Mesenchymal stem cell (in vitro differentiated cells and primary cell): ENCODE measurements at regions not wholly inside any gene's neighbourhood (a gene's known extent, or its start where the extent isn't known, plus 50 kb on each side); places are given as distances from the start of the nearest gene placed in this dataset.

Experiments
- DNase-seq: peaks from one replicate; pipeline ENCODE4 v3.0.0-alpha.2; 2013
- H2AFZ ChIP-seq: one replicate; pipeline ENCODE4 v1.6.1; 2013; ENCODE audit warnings: low read depth, mild to moderate bottlenecking, control low read depth, inconsistent platforms, low read length, moderate library complexity
- H2AK5ac ChIP-seq: 2 replicates; pipeline ENCODE4 v1.6.1; 2013; ENCODE audit warnings: low read length, moderate library complexity, mild to moderate bottlenecking, inconsistent platforms; ENCODE audit not compliant: severe bottlenecking
- H2BK120ac ChIP-seq: one replicate; pipeline ENCODE4 v1.6.1; 2013; ENCODE audit warnings: low read depth, mild to moderate bottlenecking, inconsistent platforms, low read length, moderate library complexity
- H2BK12ac ChIP-seq, 2 experiments: one replicate each; pipeline ENCODE4 v1.6.1; 2013; ENCODE audit warnings: inconsistent platforms in 2 of 2, low read length in 2 of 2, mild to moderate bottlenecking in 2 of 2, moderate library complexity in 2 of 2, control low read depth in 1 of 2
- H2BK15ac ChIP-seq: one replicate; pipeline ENCODE4 v1.6.1; 2013; ENCODE audit warnings: mild to moderate bottlenecking, low read depth, inconsistent platforms; ENCODE audit not compliant: poor library complexity, severe bottlenecking
- H2BK5ac ChIP-seq: 2 replicates; pipeline ENCODE4 v1.6.1; 2013; ENCODE audit warnings: low read depth, mild to moderate bottlenecking, low read length, control low read depth, inconsistent platforms; ENCODE audit not compliant: poor library complexity, severe bottlenecking
- H3K14ac ChIP-seq, 2 experiments: one replicate each; pipeline ENCODE4 v1.6.1; 2013; ENCODE audit warnings: inconsistent platforms in 2 of 2, low read length in 2 of 2, control low read depth in 1 of 2, mild to moderate bottlenecking in 1 of 2, moderate library complexity in 1 of 2
- H3K18ac ChIP-seq, 2 experiments: one replicate each; pipeline ENCODE4 v1.6.1; 2013; ENCODE audit warnings: inconsistent platforms in 2 of 2, low read length in 2 of 2, control low read depth in 1 of 2, low read depth in 1 of 2, mild to moderate bottlenecking in 1 of 2
- H3K23ac ChIP-seq, 2 experiments: one replicate each; pipeline ENCODE4 v1.6.1; 2013; ENCODE audit warnings: inconsistent platforms in 2 of 2, low read length in 2 of 2, mild to moderate bottlenecking in 2 of 2, moderate library complexity in 2 of 2, control low read depth in 1 of 2
- H3K27ac ChIP-seq: 2 replicates; pipeline ENCODE4 v1.5.1; 2013; ENCODE audit warnings: mild to moderate bottlenecking, moderate library complexity, low read length, control low read depth, inconsistent platforms; ENCODE audit not compliant: poor library complexity, severe bottlenecking
- H3K27me3 ChIP-seq, 2 experiments: 2 replicates each; pipeline versions ENCODE4 v1.6.1 to v1.7.0; 2013; ENCODE audit warnings: low read length in 2 of 2, mild to moderate bottlenecking in 2 of 2, moderate library complexity in 2 of 2, control low read depth in 1 of 2, inconsistent platforms in 1 of 2; ENCODE audit not compliant: control insufficient read depth in 1 of 2, insufficient read depth in 1 of 2
- H3K36me3 ChIP-seq, 2 experiments: 2 replicates each; pipeline versions ENCODE4 v1.6.1 to v1.7.0; 2013; ENCODE audit warnings: low read length in 2 of 2, control low read depth in 1 of 2, inconsistent platforms in 1 of 2, low read depth in 1 of 2, mild to moderate bottlenecking in 1 of 2; ENCODE audit not compliant: insufficient read depth in 2 of 2, control insufficient read depth in 1 of 2
- H3K4ac ChIP-seq, 2 experiments: one replicate each; pipeline ENCODE4 v1.6.1; 2013; ENCODE audit warnings: inconsistent platforms in 2 of 2, low read length in 2 of 2, mild to moderate bottlenecking in 2 of 2, moderate library complexity in 2 of 2, control low read depth in 1 of 2, low read depth in 1 of 2
- H3K4me1 ChIP-seq: 2 replicates; pipeline ENCODE4 v1.6.1; 2013; ENCODE audit warnings: low read depth, low read length, control low read depth; ENCODE audit not compliant: control insufficient read depth, insufficient read depth
- H3K4me2 ChIP-seq: 2 replicates; pipeline ENCODE4 v1.6.1; 2013; ENCODE audit warnings: low read length, mild to moderate bottlenecking, inconsistent platforms; ENCODE audit not compliant: poor library complexity, severe bottlenecking
- H3K4me3 ChIP-seq, 2 experiments: 2 replicates each; pipeline versions ENCODE4 v1.5.1 to v1.7.0; 2013; ENCODE audit warnings: low read length in 2 of 2, mild to moderate bottlenecking in 2 of 2, control low read depth in 1 of 2, low read depth in 1 of 2; ENCODE audit not compliant: insufficient read depth in 1 of 2
- H3K79me1 ChIP-seq: replicated peaks from 2 replicates; pipeline ENCODE4 v1.6.1; 2013; ENCODE audit warnings: mild to moderate bottlenecking, control low read depth, low read length, inconsistent platforms; ENCODE audit not compliant: poor library complexity, severe bottlenecking
- H3K9ac ChIP-seq: 2 replicates; pipeline ENCODE4 v1.7.0; 2013; ENCODE audit warnings: mild to moderate bottlenecking, low read length, moderate library complexity
- H3K9me3 ChIP-seq: 2 replicates; pipeline ENCODE4 v1.7.0; 2013; ENCODE audit warnings: mild to moderate bottlenecking, low read length; ENCODE audit not compliant: control insufficient read depth
- H4K8ac ChIP-seq: one replicate; pipeline ENCODE4 v1.6.1; 2013; ENCODE audit warnings: inconsistent platforms, mild to moderate bottlenecking, low read length, moderate library complexity
- H4K91ac ChIP-seq: one replicate; pipeline ENCODE4 v1.6.1; 2013; ENCODE audit warnings: mild to moderate bottlenecking, low read length, inconsistent platforms
- WGBS: methylation state at CpG from one replicate; pipeline ENCODE4 v1.1.7; 2013; ENCODE audit warnings: mixed read lengths; 5-methylcytosine and 5-hydroxymethylcytosine counted together

GRCh38 chr10:111600772-111601171 is 523.9 kb downstream of the ADRA2A start:
- H2AFZ ChIP-seq: no peak overlapping the region
- H2BK120ac ChIP-seq: no peak overlapping the region
- H3K36me3 ChIP-seq: no peaks in the 10 kb centered on the region
- no peak overlapping the region for H2BK12ac ChIP-seq
- no peak overlapping the region for H2BK5ac ChIP-seq
- no peak overlapping the region for H3K4ac ChIP-seq
- H3K27ac ChIP-seq: no peak overlapping the region
- no peak overlapping the region for H4K8ac ChIP-seq
- no peak overlapping the region for H3K4me3 ChIP-seq
- H3K23ac ChIP-seq: no peak overlapping the region
- no peaks in the 10 kb centered on the region for H3K79me1 ChIP-seq
- no peak overlapping the region for H3K9ac ChIP-seq
- H3K18ac ChIP-seq: no peak overlapping the region
- WGBS: 61% methylated on average over 3 of the region's 3 CpGs
- no peaks in the 10 kb centered on the region for H3K4me1 ChIP-seq
- DNase-seq: no peak
- H4K91ac ChIP-seq: no peak overlapping the region
- H2BK15ac ChIP-seq: no peak overlapping the region
- no peak overlapping the region for H3K4me2 ChIP-seq
- H3K27me3 ChIP-seq: no peaks in the 10 kb centered on the region
- no peaks in the 10 kb centered on the region for H3K9me3 ChIP-seq
- H3K14ac ChIP-seq: no peak overlapping the region
- no peak overlapping the region for H2AK5ac ChIP-seq

- H3K4me3 ChIP-seq: no peak overlapping the region
- peaks cover 5% of the 10 kb centered on the region for H3K9me3 ChIP-seq
- H3K4me1 ChIP-seq: no peaks in the 10 kb centered on the region
- H3K23ac ChIP-seq: no peak overlapping the region
- no peak overlapping the region for H4K91ac ChIP-seq
- H3K9ac ChIP-seq: no peak overlapping the region
- H2BK5ac ChIP-seq: no peak overlapping the region
- WGBS: no CpG with 5 or more reads among the region's 1 CpG
- no peak overlapping the region for H2AK5ac ChIP-seq
- H2BK15ac ChIP-seq: no peak overlapping the region
- no peaks in the 10 kb centered on the region for H3K79me1 ChIP-seq
- H3K36me3 ChIP-seq: no peaks in the 10 kb centered on the region
- no peaks in the 10 kb centered on the region for H3K27me3 ChIP-seq
- H3K4ac ChIP-seq: no peak overlapping the region
- no peak overlapping the region for H3K4me2 ChIP-seq
- H3K14ac ChIP-seq: no peak overlapping the region
- no peak for DNase-seq
- no peak overlapping the region for H3K27ac ChIP-seq
- H2AFZ ChIP-seq: no peak overlapping the region
- no peak overlapping the region for H4K8ac ChIP-seq
- no peak overlapping the region for H3K18ac ChIP-seq
- no peak overlapping the region for H2BK12ac ChIP-seq
- H2BK120ac ChIP-seq: no peak overlapping the region
Observed at GRCh38 chr10:111612273-111612672, 535.4 kb downstream of the ADRA2A start.

- 71% methylated on average over 3 of the region's 3 CpGs for whole genome bisulfite sequencing
Observed at GRCh38 chr10:111634191-111634590, 549.4 kb downstream of the GPAM start.

GRCh38 chr10:111646021-111646420 is 537.5 kb downstream of the GPAM start:
- Histone ChIP-seq H3K4me3 (no peak overlapping the region), H2AFZ (no peak overlapping the region), H3K9ac (no peak overlapping the region), H3K23ac (no peak overlapping the region), H3K18ac (no peak overlapping the region), H3K9me3 (peaks cover 21% of the 10 kb centered on the region), H3K79me1 (no peaks in the 10 kb centered on the region), H3K27ac (no peak overlapping the region), H3K36me3 (no peaks in the 10 kb centered on the region), H3K4me1 (no peaks in the 10 kb centered on the region), H3K4ac (no peak overlapping the region), H3K4me2 (no peak overlapping the region), H2AK5ac (no peak overlapping the region), H3K27me3 (no peaks in the 10 kb centered on the region), H2BK5ac (no peak overlapping the region), H2BK15ac (no peak overlapping the region), H3K14ac (no peak overlapping the region), H4K8ac (no peak overlapping the region), H2BK120ac (no peak overlapping the region), H4K91ac (no peak overlapping the region), H2BK12ac (no peak overlapping the region)
- no peak for DNase-seq
- 94% methylated on average over 2 of the region's 2 CpGs for WGBS

More at GRCh38 chr10:111634191-111634590, 549.4 kb downstream of the GPAM start:
- Histone ChIP-seq H2AK5ac (no peak overlapping the region), H3K4me3 (no peak overlapping the region), H3K4ac (no peak overlapping the region), H3K14ac (no peak overlapping the region), H2BK120ac (no peak overlapping the region), H2BK5ac (no peak overlapping the region), H3K23ac (no peak overlapping the region), H3K79me1 (no peaks in the 10 kb centered on the region), H3K27ac (no peak overlapping the region), H3K9ac (no peak overlapping the region), H2BK15ac (no peak overlapping the region), H2AFZ (no peak overlapping the region), H2BK12ac (no peak overlapping the region), H4K8ac (no peak overlapping the region), H4K91ac (no peak overlapping the region), H3K36me3 (no peaks in the 10 kb centered on the region), H3K4me1 (no peaks in the 10 kb centered on the region), H3K4me2 (no peak overlapping the region), H3K27me3 (peaks cover 0 to 5% of the 10 kb centered on the region in 2 experiments), H3K18ac (no peak overlapping the region), H3K9me3 (peaks cover 6% of the 10 kb centered on the region)
- no peak for DNase-seq
